IMR-90 (cell line): ENCODE measurements at regions not wholly inside any gene's neighbourhood (a gene's known extent, or its start where the extent isn't known, plus 50 kb on each side); places are given as distances from the start of the nearest gene placed in this dataset.

Experiments used
- ATAC-seq: fragments of 200-7000 bp; cut with Tn5 transposase; 2 replicates; pipeline ENCODE4 v1.9.1; 2020; ENCODE audit warnings: low read depth, mild to moderate bottlenecking, moderate library complexity
- BruUV-seq: library from RNA; stranded (reverse); fragments of 400-500 nt; replicated peaks from 2 replicates; lab custom pipeline; 2021; lab: Mats Ljungman, UMichigan
- CTCF ChIA-PET: fragments of 300-600 bp; formaldehyde crosslinking; extraction: SDS; loops from one replicate; lab custom pipeline; 2021; ENCODE audit warnings: antibody characterized with exemption; lab: Yijun Ruan, JAX
- POLR2A ChIA-PET: fragments of 300-600 bp; sonication (Branson Sonifier 250); formaldehyde crosslinking; loops from one replicate; lab custom pipeline; 2022; ENCODE audit warnings: antibody characterized with exemption; ENCODE audit not compliant: unreplicated experiment; lab: Charles Lee
- DNase-seq: peaks from one replicate; pipeline ENCODE4 v3.0.0; 2013
- H2AFZ ChIP-seq: replicated peaks from 2 replicates; pipeline ENCODE3; 2013; ENCODE audit warnings: low read length, mild to moderate bottlenecking; ENCODE audit not compliant: poor library complexity
- H2AK5ac ChIP-seq: 2 replicates; pipeline ENCODE4 v1.6.1; 2013; ENCODE audit warnings: low read depth, low read length, inconsistent platforms
- H2AK9ac ChIP-seq: replicated peaks from 2 replicates; pipeline ENCODE3; 2013; ENCODE audit warnings: mild to moderate bottlenecking, low read depth, low read length, moderate library complexity; ENCODE audit not compliant: poor library complexity
- H2BK120ac ChIP-seq: 2 replicates; pipeline ENCODE4 v1.6.1; 2013; ENCODE audit warnings: low read depth, low read length, inconsistent platforms
- H2BK15ac ChIP-seq: 3 replicates; pipeline ENCODE4 v1.6.1; 2013; ENCODE audit warnings: low read depth, low read length, inconsistent platforms
- H2BK20ac ChIP-seq: 2 replicates; pipeline ENCODE4 v1.6.1; 2013; ENCODE audit warnings: low read depth, mild to moderate bottlenecking, inconsistent platforms, low read length, moderate library complexity
- H2BK5ac ChIP-seq: 2 replicates; pipeline ENCODE4 v1.6.1; 2013; ENCODE audit warnings: mild to moderate bottlenecking, low read depth, low read length, inconsistent platforms; ENCODE audit not compliant: poor library complexity, severe bottlenecking
- H3K14ac ChIP-seq: replicated peaks from 2 replicates; pipeline ENCODE4 v1.6.1; 2013; ENCODE audit warnings: low read depth, low read length, inconsistent platforms
- H3K18ac ChIP-seq: 2 replicates; pipeline ENCODE4 v1.6.1; 2013; ENCODE audit warnings: low read depth, low read length, control low read depth
- H3K23ac ChIP-seq: 2 replicates; pipeline ENCODE4 v1.6.1; 2013; ENCODE audit warnings: low read depth, low read length, inconsistent platforms
- H3K27ac ChIP-seq: 2 replicates; pipeline ENCODE4 v1.5.1; 2013; ENCODE audit warnings: mild to moderate bottlenecking, control low read depth, low read length; ENCODE audit not compliant: insufficient read depth
- H3K27me3 ChIP-seq: 2 replicates; pipeline ENCODE4 v1.6.1; 2013; ENCODE audit warnings: low read length; ENCODE audit not compliant: control insufficient read depth, insufficient read depth
- H3K36me3 ChIP-seq: 2 replicates; pipeline ENCODE4 v1.6.1; 2013; ENCODE audit warnings: low read length, mixed read lengths; ENCODE audit not compliant: control insufficient read depth, insufficient read depth
- H3K4ac ChIP-seq: 2 replicates; pipeline ENCODE4 v1.6.1; 2013; ENCODE audit warnings: low read depth, low read length, inconsistent platforms
- H3K4me1 ChIP-seq: 2 replicates; pipeline ENCODE4 v1.6.1; 2013; ENCODE audit warnings: low read length, mixed read lengths; ENCODE audit not compliant: control insufficient read depth, insufficient read depth
- H3K4me2 ChIP-seq: 2 replicates; pipeline ENCODE4 v1.6.1; 2013; ENCODE audit warnings: low read depth, mild to moderate bottlenecking, control low read depth, low read length, moderate library complexity
- H3K4me3 ChIP-seq: 2 replicates; pipeline ENCODE4 v1.5.1; 2013; ENCODE audit warnings: low read depth, mild to moderate bottlenecking, control low read depth, low read length, moderate library complexity; ENCODE audit not compliant: insufficient read depth
- H3K56ac ChIP-seq: 2 replicates; pipeline ENCODE4 v1.6.1; 2013; ENCODE audit warnings: low read length, inconsistent platforms; ENCODE audit not compliant: insufficient read depth; ENCODE audit errors: extremely low read depth
- H3K79me1 ChIP-seq, 2 experiments: 2 replicates each; pipeline ENCODE4 v1.6.1; 2013; ENCODE audit warnings: low read length in 2 of 2, inconsistent platforms in 1 of 2, low read depth in 1 of 2
- H3K9ac ChIP-seq: 2 replicates; pipeline ENCODE4 v1.6.1; 2013; ENCODE audit warnings: low read depth, low read length, control low read depth
- H3K9me1 ChIP-seq: 2 replicates; pipeline ENCODE4 v1.6.1; 2013; ENCODE audit warnings: low read length, inconsistent platforms; ENCODE audit not compliant: insufficient read depth
- H3K9me3 ChIP-seq: 2 replicates; pipeline ENCODE4 v1.6.1; 2013; ENCODE audit warnings: low read length; ENCODE audit not compliant: control insufficient read depth, insufficient read depth
- H4K20me1 ChIP-seq: 2 replicates; pipeline ENCODE4 v1.6.1; 2013; ENCODE audit warnings: low read length, inconsistent platforms; ENCODE audit not compliant: insufficient read depth
- H4K5ac ChIP-seq: 2 replicates; pipeline ENCODE4 v1.6.1; 2013; ENCODE audit warnings: mild to moderate bottlenecking, low read depth, low read length, control low read depth
- H4K8ac ChIP-seq, 2 experiments: 2 replicates each; pipeline ENCODE4 v1.6.1; 2013; ENCODE audit warnings: low read depth in 2 of 2, low read length in 2 of 2, control low read depth in 1 of 2, inconsistent platforms in 1 of 2
- H4K91ac ChIP-seq: 2 replicates; pipeline ENCODE4 v1.6.1; 2013; ENCODE audit warnings: low read depth, low read length, inconsistent platforms; ENCODE audit not compliant: insufficient read depth
- CEBPB ChIP-seq: IDR thresholded peaks from 2 replicates; pipeline ENCODE4 v1.6.1; 2012; ENCODE audit warnings: low read depth, low read length, improper control_type of control experiment
- CHD1 ChIP-seq: IDR thresholded peaks from 2 replicates; pipeline ENCODE4 v1.6.1; 2012; ENCODE audit warnings: low read depth, low read length, improper control_type of control experiment
- CTCF ChIP-seq: conservative IDR thresholded peaks from 2 replicates; pipeline ENCODE4 v1.5.1; 2012; ENCODE audit warnings: mild to moderate bottlenecking, low read depth, low read length, improper control_type of control experiment
- ELK1 ChIP-seq: fragments of 150-350 bp; IDR thresholded peaks from 2 replicates; pipeline ENCODE4 v1.6.1; 2016; ENCODE audit warnings: low read depth, mild to moderate bottlenecking, low read length, moderate library complexity, borderline replicate concordance
- FOS ChIP-seq: fragments of 150-350 bp; IDR thresholded peaks from 2 replicates; pipeline ENCODE4 v1.6.1; 2016; ENCODE audit warnings: low read depth, low read length
- MAFK ChIP-seq: IDR thresholded peaks from 2 replicates; pipeline ENCODE4 v1.6.1; 2012; ENCODE audit warnings: low read depth, low read length, improper control_type of control experiment
- MAZ ChIP-seq: IDR thresholded peaks from 2 replicates; pipeline ENCODE4 v1.6.1; 2012; ENCODE audit warnings: low read depth, mild to moderate bottlenecking, low read length, improper control_type of control experiment, moderate library complexity, borderline replicate concordance
- MXI1 ChIP-seq: IDR thresholded peaks from 2 replicates; pipeline ENCODE4 v1.6.1; 2012; ENCODE audit warnings: low read depth, mild to moderate bottlenecking, low read length, moderate library complexity, borderline replicate concordance
- NFE2L2 ChIP-seq: fragments of 150-350 bp; IDR thresholded peaks from 2 replicates; pipeline ENCODE4 v1.6.1; 2016; ENCODE audit warnings: low read depth, mild to moderate bottlenecking, low read length
- RAD21 ChIP-seq: IDR thresholded peaks from 2 replicates; pipeline ENCODE4 v1.6.1; 2012; ENCODE audit warnings: low read length, improper control_type of control experiment
- RCOR1 ChIP-seq: IDR thresholded peaks from 2 replicates; pipeline ENCODE4 v1.6.1; 2012; ENCODE audit warnings: mild to moderate bottlenecking, low read length, improper control_type of control experiment; ENCODE audit not compliant: insufficient replicate concordance
- RFX5 ChIP-seq: IDR thresholded peaks from 2 replicates; pipeline ENCODE4 v1.8.0; 2012; ENCODE audit warnings: low read depth, mild to moderate bottlenecking, low read length, moderate library complexity
- SMC3 ChIP-seq: fragments of 150-350 bp; IDR thresholded peaks from 2 replicates; pipeline ENCODE4 v1.6.1; 2016; ENCODE audit warnings: low read depth, mild to moderate bottlenecking, antibody characterized with exemption, low read length, moderate library complexity
- USF2 ChIP-seq: fragments of 150-350 bp; IDR thresholded peaks from 2 replicates; pipeline ENCODE4 v1.6.1; 2017; ENCODE audit warnings: mild to moderate bottlenecking, antibody characterized with exemption, low read length, low read depth
- dilution Hi-C: fragments of 300-500 bp; cut with HindIII; formaldehyde crosslinking; loops from one replicate; pipeline ENCODE4 v1.14.3; 2018; ENCODE audit warnings: low sequenced_read_pairs; ENCODE audit not compliant: unreplicated experiment
- in situ Hi-C: fragments of 300-500 bp; cut with MboI; formaldehyde crosslinking; loops from 3 replicates; pipeline ENCODE4 v1.14.3; 2019; ENCODE audit warnings: low sequenced_read_pairs, inconsistent platforms, mixed read lengths
- intact Hi-C: fragments of 100-400 bp; cut with micrococcal nuclease; formaldehyde crosslinking; loops from 2 replicates; pipeline ENCODE4 v1.10.0; 2022

GRCh38 chr18:30057398-30057797 lies 985.1 kb downstream of the DSC3 start:
- no peak overlapping the region for H4K91ac ChIP-seq
- no peak for DNase-seq
- no peak for ATAC-seq
- H3K9me3 ChIP-seq: peaks cover 9% of the 10 kb centered on the region
- no peak overlapping the region for H3K56ac ChIP-seq
- H3K36me3 ChIP-seq: no peaks in the 10 kb centered on the region
- no peak overlapping the region for H2AK5ac ChIP-seq
- no peak overlapping the region for H3K4me3 ChIP-seq
- H3K27ac ChIP-seq: no peak overlapping the region
- ChIA-PET POLR2A (no interaction called here), CTCF (no interaction called here)
- H3K14ac ChIP-seq: no peak overlapping the region
- BruUV-seq: no TSS peak
- no peak overlapping the region for H3K23ac ChIP-seq
- H3K27me3 ChIP-seq: no peaks in the 10 kb centered on the region
- no peak overlapping the region for H2AK9ac ChIP-seq
- H4K8ac ChIP-seq: no peak overlapping the region
- H3K79me1 ChIP-seq: no peaks in the 10 kb centered on the region
- H2BK15ac ChIP-seq: no peak overlapping the region
- no peak overlapping the region for H2BK120ac ChIP-seq
- H2AFZ ChIP-seq: no peak overlapping the region
- in situ Hi-C loops (no loop called here), dilution Hi-C loops (no loop called here), intact Hi-C loops (no loop called here)
- no peak overlapping the region for H3K18ac ChIP-seq
- H4K5ac ChIP-seq: no peak overlapping the region
- H4K20me1 ChIP-seq: no peaks in the 10 kb centered on the region
- no peak overlapping the region for H3K9ac ChIP-seq
- no peaks in the 10 kb centered on the region for H3K9me1 ChIP-seq
- H3K4me2 ChIP-seq: no peak overlapping the region
- H3K4ac ChIP-seq: no peak overlapping the region
- no peak for TF ChIP-seq USF2
- TF ChIP-seq RFX5: no peak
- TF ChIP-seq CHD1: no peak
- TF ChIP-seq CEBPB: no peak
- TF ChIP-seq NFE2L2: no peak
- no peak for TF ChIP-seq ELK1
- no peak for TF ChIP-seq CTCF
- no peak for TF ChIP-seq MAFK
- TF ChIP-seq MXI1: no peak
- TF ChIP-seq FOS: no peak
- no peak for TF ChIP-seq RCOR1
- no peak for TF ChIP-seq RAD21
- TF ChIP-seq SMC3: no peak
- TF ChIP-seq MAZ: no peak
- H2BK20ac ChIP-seq: no peak overlapping the region
- no peaks in the 10 kb centered on the region for H3K4me1 ChIP-seq
- H2BK5ac ChIP-seq: no peak overlapping the region
